H9 (cell line): ENCODE measurements at regions not wholly inside any gene's neighbourhood (a gene's known extent, or its start where the extent isn't known, plus 50 kb on each side); places are given as distances from the start of the nearest gene placed in this dataset.

ENCODE experiments used
- DNase-seq: peaks from one replicate; pipeline ENCODE4 v3.0.0-alpha.2; 2017
- H2AFZ ChIP-seq: one replicate; pipeline ENCODE4 v1.6.1; 2013; ENCODE audit warnings: mild to moderate bottlenecking, low read length, control low read depth, moderate library complexity
- H2AK5ac ChIP-seq: 2 replicates; pipeline ENCODE4 v1.6.1; 2013; ENCODE audit warnings: low read length, control low read depth, mixed read lengths; ENCODE audit not compliant: insufficient read length
- H2BK120ac ChIP-seq: one replicate; pipeline ENCODE4 v1.6.1; 2013; ENCODE audit warnings: low read depth, mild to moderate bottlenecking, low read length, control low read depth, inconsistent platforms; ENCODE audit not compliant: poor library complexity, severe bottlenecking
- H2BK12ac ChIP-seq: 2 replicates; pipeline ENCODE4 v1.6.1; 2013; ENCODE audit warnings: low read length, control low read depth, mixed read lengths, low read depth; ENCODE audit not compliant: insufficient read length
- H2BK15ac ChIP-seq: 2 replicates; pipeline ENCODE4 v1.6.1; 2013; ENCODE audit warnings: low read depth, low read length, control low read depth
- H2BK20ac ChIP-seq: one replicate; pipeline ENCODE4 v1.6.1; 2013; ENCODE audit warnings: low read depth, mild to moderate bottlenecking, low read length, control low read depth, inconsistent platforms; ENCODE audit not compliant: poor library complexity, severe bottlenecking
- H2BK5ac ChIP-seq: 2 replicates; pipeline ENCODE4 v1.6.1; 2013; ENCODE audit warnings: low read length, control low read depth, mixed read lengths; ENCODE audit not compliant: insufficient read length
- H3K14ac ChIP-seq: 2 replicates; pipeline ENCODE4 v1.6.1; 2013; ENCODE audit warnings: low read length, control low read depth; ENCODE audit not compliant: insufficient read depth
- H3K18ac ChIP-seq: 2 replicates; pipeline ENCODE4 v1.6.1; 2013; ENCODE audit warnings: low read depth, mild to moderate bottlenecking, mixed read lengths, low read length, control low read depth; ENCODE audit not compliant: insufficient read length
- H3K23ac ChIP-seq: 2 replicates; pipeline ENCODE4 v1.6.1; 2013; ENCODE audit warnings: low read length, control low read depth, mixed read lengths, low read depth; ENCODE audit not compliant: insufficient read length
- H3K23me2 ChIP-seq: 2 replicates; pipeline ENCODE4 v1.6.1; 2013; ENCODE audit warnings: low read depth, mild to moderate bottlenecking, mixed read lengths, low read length, control low read depth; ENCODE audit not compliant: insufficient read length, poor library complexity, severe bottlenecking
- H3K27ac ChIP-seq: 2 replicates; pipeline ENCODE4 v1.5.1; 2013; ENCODE audit warnings: low read length, control low read depth, mixed read lengths, low read depth; ENCODE audit not compliant: insufficient read length
- H3K27me3 ChIP-seq: 2 replicates; pipeline ENCODE4 v1.6.1; 2013; ENCODE audit warnings: low read length, control low read depth, inconsistent platforms; ENCODE audit not compliant: insufficient read depth
- H3K4ac ChIP-seq: 2 replicates; pipeline ENCODE4 v1.6.1; 2013; ENCODE audit warnings: low read depth, mild to moderate bottlenecking, control low read depth, inconsistent platforms, low read length, moderate library complexity
- H3K4me1 ChIP-seq: 2 replicates; pipeline ENCODE4 v1.6.1; 2013; ENCODE audit warnings: low read length, control low read depth, inconsistent platforms; ENCODE audit not compliant: insufficient read depth
- H3K4me2 ChIP-seq: 2 replicates; pipeline ENCODE4 v1.6.1; 2013; ENCODE audit warnings: low read length, control low read depth, mixed read lengths; ENCODE audit not compliant: insufficient read length, insufficient read depth
- H3K56ac ChIP-seq: 2 replicates; pipeline ENCODE4 v1.6.1; 2013; ENCODE audit warnings: low read depth, mild to moderate bottlenecking, mixed read lengths, low read length, control low read depth; ENCODE audit not compliant: insufficient read length
- H3K79me1 ChIP-seq: 2 replicates; pipeline ENCODE4 v1.6.1; 2013; ENCODE audit warnings: low read depth, mild to moderate bottlenecking, moderate library complexity, low read length, control low read depth, inconsistent platforms; ENCODE audit not compliant: insufficient read depth, poor library complexity, severe bottlenecking
- H3K79me2 ChIP-seq: 2 replicates; pipeline ENCODE4 v1.6.1; 2013; ENCODE audit warnings: low read length, control low read depth, inconsistent platforms; ENCODE audit not compliant: insufficient read depth
- H3K9ac ChIP-seq: 2 replicates; pipeline ENCODE4 v1.6.1; 2013; ENCODE audit warnings: low read length, control low read depth, mixed read lengths; ENCODE audit not compliant: insufficient read length; ENCODE audit errors: extremely low read depth
- H3K9me3 ChIP-seq: one replicate; pipeline ENCODE4 v1.6.1; 2013; ENCODE audit warnings: low read depth, low read length, inconsistent platforms; ENCODE audit not compliant: control insufficient read depth
- H3T11ph ChIP-seq: one replicate; pipeline ENCODE4 v1.6.1; 2013; ENCODE audit warnings: mild to moderate bottlenecking, low read length, control low read depth, inconsistent platforms
- H4K20me1 ChIP-seq: one replicate; pipeline ENCODE4 v1.6.1; 2013; ENCODE audit not compliant: control insufficient read depth, insufficient read length, insufficient read depth
- H4K5ac ChIP-seq: 2 replicates; pipeline ENCODE4 v1.6.1; 2013; ENCODE audit warnings: low read depth, mild to moderate bottlenecking, mixed read lengths, low read length, control low read depth; ENCODE audit not compliant: insufficient read length
- H4K8ac ChIP-seq: replicated peaks from 2 replicates; pipeline ENCODE4 v1.6.1; 2013; ENCODE audit warnings: low read length, control low read depth, mixed read lengths, low read depth; ENCODE audit not compliant: insufficient read length
- H4K91ac ChIP-seq: 2 replicates; pipeline ENCODE4 v1.6.1; 2013; ENCODE audit warnings: low read depth, mild to moderate bottlenecking, moderate library complexity, mixed read lengths, low read length, control low read depth; ENCODE audit not compliant: insufficient read length
- H3K27ac Mint-ChIP-seq, 3 experiments: 2 replicates in 2 of 3; 3 replicates in 1 of 3; pipeline ENCODE4 v1.8.0; 2020 to 2021; ENCODE audit warnings: mixed read lengths in 3 of 3, mild to moderate bottlenecking in 1 of 3, moderate library complexity in 1 of 3
- H3K27me3 Mint-ChIP-seq: 2 replicates; pipeline ENCODE4 v1.8.0; 2021; ENCODE audit warnings: low read depth, mild to moderate bottlenecking, moderate library complexity, mixed read lengths
- H3K36me3 Mint-ChIP-seq, 3 experiments: 2 replicates in 2 of 3; 3 replicates in 1 of 3; pipeline ENCODE4 v1.8.0; 2020 to 2021; ENCODE audit warnings: low read depth in 3 of 3, mixed read lengths in 3 of 3; ENCODE audit not compliant: insufficient read depth in 1 of 3
- H3K4me1 Mint-ChIP-seq, 2 experiments: 2 replicates each; pipeline ENCODE4 v1.8.0; 2020; ENCODE audit warnings: mixed read lengths in 2 of 2
- H3K4me3 Mint-ChIP-seq, 2 experiments: 2 replicates in 1 of 2; 3 replicates in 1 of 2; pipeline ENCODE4 v1.8.0; 2020 to 2021; ENCODE audit warnings: mild to moderate bottlenecking in 2 of 2, mixed read lengths in 2 of 2, moderate library complexity in 1 of 2
- H3K9me3 Mint-ChIP-seq, 2 experiments: 2 replicates in 1 of 2; 3 replicates in 1 of 2; pipeline ENCODE4 v1.8.0; 2020; ENCODE audit warnings: mild to moderate bottlenecking in 2 of 2, mixed read lengths in 2 of 2, moderate library complexity in 1 of 2
- CTCF ChIP-seq: fragments of 200-600 bp; sonication (generic); conservative IDR thresholded peaks from 3 replicates; pipeline ENCODE4 v1.8.0; 2021; ENCODE audit warnings: antibody characterized with exemption, mild to moderate bottlenecking
- WGBS: extraction: QIAGEN DNeasy Blood & Tissue Kit; methylation state at CpG from one replicate; pipeline ENCODE4 v1.1.7; 2013; ENCODE audit warnings: missing lambda C conversion rate, low lambda C conversion rate, mixed read lengths; ENCODE audit not compliant: insufficient read length; ENCODE audit errors: extremely low coverage; 5-methylcytosine and 5-hydroxymethylcytosine counted together

- H2AFZ ChIP-seq: no peak overlapping the region
- no peaks in the 10 kb centered on the region for H3K79me2 ChIP-seq
- Mint-ChIP-seq H3K4me1 (no peaks in the 10 kb centered on the region), H3K27ac (no peak overlapping the region; a peak in 1 of 7 replicates), H3K9me3 (no peaks in the 10 kb centered on the region), H3K27me3 (peaks cover 5% of the 10 kb centered on the region), H3K4me3 (no peak overlapping the region), H3K36me3 (no peaks in the 10 kb centered on the region; a peak in 1 of 7 replicates)
- H3K18ac ChIP-seq: no peak overlapping the region
- H3K4ac ChIP-seq: no peak overlapping the region
- H3K4me1 ChIP-seq: no peaks in the 10 kb centered on the region
- no peaks in the 10 kb centered on the region for H4K20me1 ChIP-seq
- H2BK20ac ChIP-seq: no peak overlapping the region
- no peak overlapping the region for H2BK5ac ChIP-seq
- TF ChIP-seq CTCF: no peak
- no peaks in the 10 kb centered on the region for H3K23me2 ChIP-seq
- H3K27ac ChIP-seq: no peak overlapping the region
- no peak overlapping the region for H3K4me2 ChIP-seq
- no peak overlapping the region for H2BK12ac ChIP-seq
- no peak overlapping the region for H4K91ac ChIP-seq
- no peak overlapping the region for H4K8ac ChIP-seq
- H3K14ac ChIP-seq: no peak overlapping the region
- H2BK15ac ChIP-seq: no peak overlapping the region
- H3K79me1 ChIP-seq: no peaks in the 10 kb centered on the region
- H3K23ac ChIP-seq: no peak overlapping the region
- no peak overlapping the region for H2BK120ac ChIP-seq
- no peaks in the 10 kb centered on the region for H3K27me3 ChIP-seq
- no peak overlapping the region for H4K5ac ChIP-seq
- WGBS: no CpG with 5 or more reads among the region's 4 CpGs
- no peaks in the 10 kb centered on the region for H3K9me3 ChIP-seq
- no peak overlapping the region for H3T11ph ChIP-seq
- DNase-seq: no peak
- H3K9ac ChIP-seq: no peak overlapping the region
- no peak overlapping the region for H2AK5ac ChIP-seq
- H3K56ac ChIP-seq: no peak overlapping the region
Observed at GRCh38 chr2:217149087-217149660, 289.3 kb upstream of the TNP1 start.
